ENCODE measurements at regions not wholly inside any gene's neighbourhood (a gene's known extent, or its start where the extent isn't known, plus 50 kb on each side); places are given as distances from the start of the nearest gene placed in this dataset.
A peak's percentile ranks its signal among the peaks of the same experiment; 100 is the strongest.

- TF ChIP-seq, protein P1, sequence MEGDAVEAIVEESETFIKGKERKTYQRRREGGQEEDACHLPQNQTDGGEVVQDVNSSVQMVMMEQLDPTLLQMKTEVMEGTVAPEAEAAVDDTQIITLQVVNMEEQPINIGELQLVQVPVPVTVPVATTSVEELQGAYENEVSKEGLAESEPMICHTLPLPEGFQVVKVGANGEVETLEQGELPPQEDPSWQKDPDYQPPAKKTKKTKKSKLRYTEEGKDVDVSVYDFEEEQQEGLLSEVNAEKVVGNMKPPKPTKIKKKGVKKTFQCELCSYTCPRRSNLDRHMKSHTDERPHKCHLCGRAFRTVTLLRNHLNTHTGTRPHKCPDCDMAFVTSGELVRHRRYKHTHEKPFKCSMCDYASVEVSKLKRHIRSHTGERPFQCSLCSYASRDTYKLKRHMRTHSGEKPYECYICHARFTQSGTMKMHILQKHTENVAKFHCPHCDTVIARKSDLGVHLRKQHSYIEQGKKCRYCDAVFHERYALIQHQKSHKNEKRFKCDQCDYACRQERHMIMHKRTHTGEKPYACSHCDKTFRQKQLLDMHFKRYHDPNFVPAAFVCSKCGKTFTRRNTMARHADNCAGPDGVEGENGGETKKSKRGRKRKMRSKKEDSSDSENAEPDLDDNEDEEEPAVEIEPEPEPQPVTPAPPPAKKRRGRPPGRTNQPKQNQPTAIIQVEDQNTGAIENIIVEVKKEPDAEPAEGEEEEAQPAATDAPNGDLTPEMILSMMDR (IDR thresholded peaks at IDR 0.05; ENCODE audit: partially characterized antibody, unreplicated experiment) = no peak
- no peak overlapping the region for H3K4me3 Mint-ChIP-seq (ENCODE audit: unreplicated experiment)
- H3K9me3 Mint-ChIP-seq (ENCODE audit: unreplicated experiment) = no peaks in the 10 kb centered on the region
- H3K27ac Mint-ChIP-seq (ENCODE audit: unreplicated experiment) = no peak overlapping the region
- no peaks in the 10 kb centered on the region for H3K36me3 Mint-ChIP-seq (ENCODE audit: unreplicated experiment)
- H3K4me1 Mint-ChIP-seq (ENCODE audit: low read depth, unreplicated experiment) = no peaks in the 10 kb centered on the region
- H3K27me3 Mint-ChIP-seq (ENCODE audit: unreplicated experiment) = no peaks in the 10 kb centered on the region
- DNase-seq = no peak
Observed at GRCh38 chr1:196160066-196160795, 448.0 kb downstream of the KCNT2 start.

- H3K36me3 Mint-ChIP-seq (ENCODE audit: unreplicated experiment) = no peaks in the 10 kb centered on the region
- no peak for DNase-seq
- no peaks in the 10 kb centered on the region for H3K27me3 Mint-ChIP-seq (ENCODE audit: unreplicated experiment)
- no peak overlapping the region for H3K4me3 Mint-ChIP-seq (ENCODE audit: unreplicated experiment)
- TF ChIP-seq, protein P1 (IDR thresholded peaks at IDR 0.05; ENCODE audit: partially characterized antibody, unreplicated experiment) = no peak
- no peaks in the 10 kb centered on the region for H3K4me1 Mint-ChIP-seq (ENCODE audit: low read depth, unreplicated experiment)
- no peak overlapping the region for H3K27ac Mint-ChIP-seq (ENCODE audit: unreplicated experiment)
- no peaks in the 10 kb centered on the region for H3K9me3 Mint-ChIP-seq (ENCODE audit: unreplicated experiment)
Observed at GRCh38 chr1:196155586-196155985, 452.7 kb downstream of the KCNT2 start.

DNA sequence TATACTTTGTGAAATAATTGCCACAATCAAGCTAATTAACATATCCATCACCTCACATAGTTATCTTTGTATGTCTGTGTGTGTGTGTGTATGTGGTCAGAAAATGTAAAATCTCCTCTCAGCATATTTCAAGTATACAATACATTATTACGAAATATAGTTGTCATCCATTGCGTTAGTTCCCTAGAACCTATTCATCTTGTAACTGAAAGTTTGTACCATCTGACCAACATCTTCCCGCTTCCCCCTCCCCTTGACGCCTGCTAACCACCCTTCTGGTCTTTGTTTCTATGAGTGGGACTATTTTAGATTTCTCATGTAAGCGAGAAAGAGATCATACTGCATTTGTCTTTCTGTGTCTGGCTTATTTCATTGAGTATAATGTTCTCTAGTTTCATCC is 455.3 kb downstream of the KCNT2 start:
- no peaks in the 10 kb centered on the region for H3K9me3 Mint-ChIP-seq (ENCODE audit: unreplicated experiment)
- H3K27ac Mint-ChIP-seq (ENCODE audit: unreplicated experiment) = no peak overlapping the region
- H3K4me1 Mint-ChIP-seq (ENCODE audit: low read depth, unreplicated experiment) = no peaks in the 10 kb centered on the region
- TF ChIP-seq, protein P1 (IDR thresholded peaks at IDR 0.05; ENCODE audit: partially characterized antibody, unreplicated experiment) = no peak
- H3K27me3 Mint-ChIP-seq (ENCODE audit: unreplicated experiment) = no peaks in the 10 kb centered on the region
- no peak overlapping the region for H3K4me3 Mint-ChIP-seq (ENCODE audit: unreplicated experiment)
- DNase-seq = no peak
- H3K36me3 Mint-ChIP-seq (ENCODE audit: unreplicated experiment) = no peaks in the 10 kb centered on the region

DNA sequence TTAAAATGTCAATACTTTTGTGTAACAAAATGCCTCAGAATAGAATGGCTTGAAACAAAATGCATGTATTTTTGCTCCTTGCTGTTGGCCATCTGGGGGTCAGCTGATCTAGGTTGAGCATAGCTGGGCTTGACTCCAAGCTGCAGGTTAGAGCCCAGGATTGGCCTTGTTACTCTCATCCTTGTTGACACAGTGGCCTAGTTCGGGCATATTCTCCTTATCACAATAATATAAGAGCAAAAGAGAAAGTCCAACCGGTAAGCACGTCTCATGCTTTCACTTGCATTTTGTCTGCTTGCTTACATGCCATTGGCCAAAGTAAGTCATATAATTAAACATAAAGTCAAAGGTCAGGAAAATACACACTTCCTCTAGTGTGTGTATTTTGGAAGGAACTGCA is 456.2 kb downstream of the KCNT2 start:
- Mint-ChIP-seq H3K27me3 (ENCODE audit: unreplicated experiment) (no peaks in the 10 kb centered on the region), H3K36me3 (ENCODE audit: unreplicated experiment) (no peaks in the 10 kb centered on the region), H3K4me3 (ENCODE audit: unreplicated experiment) (no peak overlapping the region), H3K4me1 (ENCODE audit: low read depth, unreplicated experiment) (no peaks in the 10 kb centered on the region), H3K9me3 (ENCODE audit: unreplicated experiment) (peaks cover 1% of the 10 kb centered on the region), H3K27ac (ENCODE audit: unreplicated experiment) (no peak overlapping the region)
- TF ChIP-seq, protein P1 (IDR thresholded peaks at IDR 0.05; ENCODE audit: partially characterized antibody, unreplicated experiment) = no peak
- no peak for DNase-seq

GRCh38 chr1:196148367-196148970 is 459.8 kb downstream of the KCNT2 start:
- Mint-ChIP-seq H3K9me3 (ENCODE audit: unreplicated experiment) (peaks cover 1% of the 10 kb centered on the region), H3K4me1 (ENCODE audit: low read depth, unreplicated experiment) (peaks cover 2% of the 10 kb centered on the region), H3K27ac (ENCODE audit: unreplicated experiment) (no peak overlapping the region), H3K36me3 (ENCODE audit: unreplicated experiment) (no peaks in the 10 kb centered on the region), H3K4me3 (ENCODE audit: unreplicated experiment) (no peak overlapping the region), H3K27me3 (ENCODE audit: unreplicated experiment) (no peaks in the 10 kb centered on the region)
- TF ChIP-seq, protein P1 (IDR thresholded peaks at IDR 0.05; ENCODE audit: partially characterized antibody, unreplicated experiment) = peak; percentile 81
- DNase-seq = no peak
